ENCODE measurements at regions not wholly inside any gene's neighbourhood (a gene's known extent, or its start where the extent isn't known, plus 50 kb on each side); places are given as distances from the start of the nearest gene placed in this dataset.

DNA sequence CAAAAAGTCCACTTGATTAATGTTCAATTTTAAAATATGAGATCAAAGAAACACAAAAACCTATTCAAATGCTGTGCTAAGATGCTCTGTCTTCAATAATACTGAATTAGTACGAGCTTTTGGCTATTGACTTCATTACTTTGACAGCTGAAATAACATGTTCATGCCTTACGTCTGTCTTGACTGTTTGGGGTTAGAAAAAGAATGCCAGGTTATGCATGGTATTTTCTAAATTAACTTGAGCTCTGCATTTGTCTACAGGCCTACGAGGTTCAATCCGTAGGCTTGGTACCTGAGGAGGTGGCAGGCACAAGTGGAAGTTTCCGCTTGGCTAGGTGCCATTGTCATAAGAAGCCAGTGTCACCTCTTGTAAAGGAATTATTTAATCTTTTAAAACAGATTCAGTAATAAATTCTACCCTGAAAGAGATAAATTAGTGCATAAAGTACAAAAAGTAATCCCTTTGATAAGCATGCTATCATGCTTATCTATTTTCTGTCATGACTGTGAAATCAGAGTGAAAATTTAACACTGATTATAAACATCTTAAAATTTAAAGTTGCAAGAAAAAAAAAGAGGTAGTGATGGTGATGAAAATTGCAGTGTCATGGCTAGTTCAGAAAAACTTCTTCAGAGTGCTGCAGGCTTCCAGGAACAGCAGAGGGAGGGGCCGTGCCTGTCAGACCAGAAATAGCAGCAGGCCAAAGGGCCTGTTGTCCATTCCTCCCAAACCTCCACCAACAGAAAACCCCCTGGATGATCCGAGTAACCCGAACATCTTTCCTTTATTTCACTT lies 115.7 kb downstream of the ARRDC4 start:
- TF ChIP-seq POLR2AphosphoS5 (IDR thresholded peaks at IDR 0.05; ENCODE audit: low read depth, low read length) (no peak), TAF1 (IDR thresholded peaks at IDR 0.05; ENCODE audit: borderline replicate concordance, insufficient read depth, low read length) (no peak)

Measured in PFSK-1 (cell line).